GM19395 (cell line): ENCODE measurements at regions not wholly inside any gene's neighbourhood (a gene's known extent, or its start where the extent isn't known, plus 50 kb on each side); places are given as distances from the start of the nearest gene placed in this dataset.

ENCODE experiments used
- ATAC-seq: cut with Tn5 transposase; IDR thresholded peaks from one replicate; pipeline ENCODE4 v1.9.1; 2021; ENCODE audit warnings: mild to moderate bottlenecking, moderate library complexity; ENCODE audit not compliant: unreplicated experiment

- no peak for ATAC-seq
These were observed 597.0 kb downstream of the PCDH18 start for GRCh38 chr4:136935305-136935704.

GRCh38 chr4:136934601-136935000 is 597.7 kb downstream of the PCDH18 start:
- no peak for ATAC-seq

- no peak for ATAC-seq
These were observed 600.5 kb downstream of the PCDH18 start for GRCh38 chr4:136931781-136932180.

GRCh38 chr4:136928957-136929411 is 603.3 kb downstream of the PCDH18 start:
- ATAC-seq = no peak

GRCh38 chr4:136927172-136927571 is 605.1 kb downstream of the PCDH18 start:
- ATAC-seq = no peak

GRCh38 chr4:136925203-136925602 is 607.1 kb downstream of the PCDH18 start:
- ATAC-seq = no peak

GRCh38 chr4:136922066-136922465 is 610.2 kb downstream of the PCDH18 start:
- no peak for ATAC-seq

GRCh38 chr4:136920092-136920881 is 612.0 kb downstream of the PCDH18 start:
- no peak for ATAC-seq

GRCh38 chr4:136918772-136919171 is 613.5 kb downstream of the PCDH18 start:
- no peak for ATAC-seq

GRCh38 chr4:136917312-136918110 is 614.8 kb downstream of the PCDH18 start:
- ATAC-seq = no peak

GRCh38 chr4:136909626-136910025 is 622.7 kb downstream of the PCDH18 start:
- ATAC-seq = no peak

- ATAC-seq = no peak
These were observed 624.2 kb downstream of the PCDH18 start for GRCh38 chr4:136908122-136908521.

- no peak for ATAC-seq
These were observed 631.6 kb downstream of the PCDH18 start for GRCh38 chr4:136900696-136901095.

- ATAC-seq = no peak
These were observed 633.6 kb downstream of the PCDH18 start for GRCh38 chr4:136898590-136899248.

- no peak for ATAC-seq
These were observed 638.7 kb downstream of the PCDH18 start for GRCh38 chr4:136893573-136893972.

- no peak for ATAC-seq
These were observed 650.6 kb downstream of the PCDH18 start for GRCh38 chr4:136881666-136882065.

- no peak for ATAC-seq
These were observed 658.7 kb downstream of the PCDH18 start for GRCh38 chr4:136873555-136873954.

GRCh38 chr4:136867465-136867864 is 664.8 kb downstream of the PCDH18 start:
- ATAC-seq = no peak

GRCh38 chr4:136865526-136865925 is 666.8 kb downstream of the PCDH18 start:
- no peak for ATAC-seq

- ATAC-seq = peak; percentile 95
These were observed 667.6 kb downstream of the PCDH18 start for GRCh38 chr4:136864604-136865185.

GRCh38 chr4:136863756-136864155 is 668.5 kb downstream of the PCDH18 start:
- ATAC-seq = no peak
